Esophagus squamous epithelium (tissue), 5 donors: ENCODE measurements at regions not wholly inside any gene's neighbourhood (a gene's known extent, or its start where the extent isn't known, plus 50 kb on each side); places are given as distances from the start of the nearest gene placed in this dataset.
"Not testable (repeated sequence)": the region's sequence is repeated elsewhere in the genome, so short reads cannot be mapped to it uniquely, and the experiment has no call there.

Source experiments
- DNase-seq: peaks from one replicate; lab custom pipeline; 2025; lab: John Stamatoyannopoulos, UW
- H3K27ac ChIP-seq, 4 donors: fragments of 200-600 bp; sonication (generic); one replicate each; pipeline ENCODE4 v1.5.1; 2016 to 2019; ENCODE audit warnings: mild to moderate bottlenecking in 1 of 4
- H3K27me3 ChIP-seq, 4 donors: fragments of 200-600 bp; sonication (generic); 1 replicate in 3 of 4; 2 replicates in 1 of 4; pipeline versions ENCODE4 v1.5.1 to v1.6.0; 2017 to 2021; ENCODE audit warnings: antibody characterized with exemption in 1 of 4
- H3K36me3 ChIP-seq, 3 donors: fragments of 200-600 bp; sonication (generic); one replicate each; pipeline ENCODE4 v1.5.1; 2016 to 2019
- H3K4me1 ChIP-seq, 3 donors: fragments of 200-600 bp; sonication (generic); one replicate each; pipeline ENCODE4 v1.5.1; 2017 to 2019
- H3K4me3 ChIP-seq, 4 donors: fragments of 200-600 bp; sonication (generic); 1 replicate in 3 of 4; 2 replicates in 1 of 4; pipeline ENCODE4 v1.5.1; 2016 to 2019; ENCODE audit warnings: mild to moderate bottlenecking in 2 of 4, moderate library complexity in 1 of 4
- H3K9me3 ChIP-seq, 3 donors: fragments of 200-600 bp; sonication (generic); one replicate each; pipeline ENCODE4 v1.5.1; 2016 to 2019
- CTCF ChIP-seq, 6 experiments: fragments of 450-650 bp in 4 of 6; fragments of 200-600 bp in 2 of 6; sonication (generic) in 2 of 6; IDR thresholded peaks; one replicate each; pipeline ENCODE4 v1.5.1; 2016 to 2019; ENCODE audit warnings: antibody characterized with exemption in 6 of 6, mild to moderate bottlenecking in 4 of 6, moderate library complexity in 4 of 6
- POLR2A ChIP-seq, 4 donors: fragments of 450-650 bp; IDR thresholded peaks; one replicate each; pipeline ENCODE4 v1.6.1; 2017; ENCODE audit warnings: antibody characterized with exemption in 4 of 4, mild to moderate bottlenecking in 4 of 4, moderate library complexity in 3 of 4
- WGBS, 2 donors: methylation state at CpG; one replicate each; pipeline ENCODE4 v1.1.5; 2018; 5-methylcytosine and 5-hydroxymethylcytosine counted together
- intact Hi-C: fragments of 100-400 bp; cut with DNase I; formaldehyde crosslinking; loops from one replicate; pipeline ENCODE4 v1.15.0; 2022
- donor health status: DM: yes; HTN: yes; CAD: no.

- no peaks in the 10 kb centered on the region for H3K27me3 ChIP-seq
- H3K9me3 ChIP-seq: no peaks in the 10 kb centered on the region
- H3K4me1 ChIP-seq: peaks cover 0 to 6% (median 0%) of the 10 kb centered on the region in 3 donors
- no peaks in the 10 kb centered on the region for H3K36me3 ChIP-seq
- no peak overlapping the region for H3K4me3 ChIP-seq
- H3K27ac ChIP-seq: peak overlapping the region in 3 of 4 donors; percentile 27 to 71 (median 64)
- DNase-seq: no peak
- no peak for TF ChIP-seq CTCF (IDR thresholded peaks at IDR 0.05)
- 25 to 48% methylated on average over 3 of the region's 3 CpGs for WGBS, 2 donors
- intact Hi-C loops: no loop called here
Observed at GRCh38 chr6:85298553-85298952, 151.3 kb upstream of the NT5E start.

GRCh38 chr6:85291326-85291725 lies 158.6 kb upstream of the NT5E start:
- no peak for DNase-seq
- intact Hi-C loops: no loop called here
- no peak for TF ChIP-seq CTCF (IDR thresholded peaks at IDR 0.05)
- TF ChIP-seq POLR2A (IDR thresholded peaks at IDR 0.05): no peak
- Histone ChIP-seq H3K36me3 (no peaks in the 10 kb centered on the region), H3K4me1 (no peaks in the 10 kb centered on the region), H3K9me3 (no peaks in the 10 kb centered on the region), H3K27me3 (no peaks in the 10 kb centered on the region), H3K27ac (no peak overlapping the region), H3K4me3 (no peak overlapping the region)
- 73 to 86% methylated on average over 3 of the region's 3 CpGs for WGBS, 2 donors

- no peak for DNase-seq
- intact Hi-C loops: no loop called here
- no peaks in the 10 kb centered on the region for H3K4me1 ChIP-seq
- TF ChIP-seq CTCF (IDR thresholded peaks at IDR 0.05) (no peak), POLR2A (IDR thresholded peaks at IDR 0.05) (no peak)
- no peaks in the 10 kb centered on the region for H3K27me3 ChIP-seq
- H3K9me3 ChIP-seq: no peaks in the 10 kb centered on the region
- H3K27ac ChIP-seq: no peak overlapping the region
- no peak overlapping the region for H3K4me3 ChIP-seq
- WGBS, 2 donors: 77 to 88% methylated on average over 6 of the region's 9 CpGs
- no peaks in the 10 kb centered on the region for H3K36me3 ChIP-seq
Observed at GRCh38 chr6:85287654-85288053, 162.2 kb upstream of the NT5E start.

- H3K27me3 ChIP-seq: no peaks in the 10 kb centered on the region
- DNase-seq: no peak
- H3K9me3 ChIP-seq: no peaks in the 10 kb centered on the region
- 43 to 56% methylated on average over 2 to 3 of the region's 3 CpGs for WGBS, 2 donors
- H3K36me3 ChIP-seq: no peaks in the 10 kb centered on the region
- H3K4me1 ChIP-seq: no peaks in the 10 kb centered on the region
- TF ChIP-seq POLR2A (IDR thresholded peaks at IDR 0.05) (no peak), CTCF (IDR thresholded peaks at IDR 0.05) (no peak)
- H3K27ac ChIP-seq: no peak overlapping the region
- intact Hi-C loops: no loop called here
- no peak overlapping the region for H3K4me3 ChIP-seq
Observed at GRCh38 chr6:85287158-85287557, 162.7 kb upstream of the NT5E start.

GRCh38 chr6:85286507-85286906 lies 163.4 kb upstream of the NT5E start:
- intact Hi-C loops, H3K4me3 ChIP-seq, H3K27me3 ChIP-seq, H3K9me3 ChIP-seq, DNase-seq, H3K27ac ChIP-seq, H3K4me1 ChIP-seq, H3K36me3 ChIP-seq: not testable (repeated sequence)

GRCh38 chr6:85285934-85286333 lies 163.9 kb upstream of the NT5E start:
- H3K4me1 ChIP-seq: no peaks in the 10 kb centered on the region
- intact Hi-C loops: no loop called here
- 85 to 89% methylated on average over 21 to 22 of the region's 22 CpGs for WGBS, 2 donors
- H3K4me3 ChIP-seq: no peak overlapping the region
- DNase-seq: no peak
- no peaks in the 10 kb centered on the region for H3K27me3 ChIP-seq
- no peaks in the 10 kb centered on the region for H3K9me3 ChIP-seq
- TF ChIP-seq CTCF (IDR thresholded peaks at IDR 0.05): no peak
- TF ChIP-seq POLR2A (IDR thresholded peaks at IDR 0.05): no peak
- no peak overlapping the region for H3K27ac ChIP-seq
- no peaks in the 10 kb centered on the region for H3K36me3 ChIP-seq
